IMR-90 (cell line): ENCODE measurements at regions not wholly inside any gene's neighbourhood (a gene's known extent, or its start where the extent isn't known, plus 50 kb on each side); places are given as distances from the start of the nearest gene placed in this dataset.

Experiments
- ATAC-seq: fragments of 200-7000 bp; cut with Tn5 transposase; 2 replicates; pipeline ENCODE4 v1.9.1; 2020; ENCODE audit warnings: low read depth, mild to moderate bottlenecking, moderate library complexity
- BruUV-seq: library from RNA; stranded (reverse); fragments of 400-500 nt; replicated peaks from 2 replicates; lab custom pipeline; 2021; lab: Mats Ljungman, UMichigan
- CTCF ChIA-PET: fragments of 300-600 bp; formaldehyde crosslinking; extraction: SDS; loops from one replicate; lab custom pipeline; 2021; ENCODE audit warnings: antibody characterized with exemption; lab: Yijun Ruan, JAX
- POLR2A ChIA-PET: fragments of 300-600 bp; sonication (Branson Sonifier 250); formaldehyde crosslinking; loops from one replicate; lab custom pipeline; 2022; ENCODE audit warnings: antibody characterized with exemption; ENCODE audit not compliant: unreplicated experiment; lab: Charles Lee
- DNase-seq: peaks from one replicate; pipeline ENCODE4 v3.0.0; 2013
- H2AFZ ChIP-seq: replicated peaks from 2 replicates; pipeline ENCODE3; 2013; ENCODE audit warnings: low read length, mild to moderate bottlenecking; ENCODE audit not compliant: poor library complexity
- H2AK5ac ChIP-seq: 2 replicates; pipeline ENCODE4 v1.6.1; 2013; ENCODE audit warnings: low read depth, low read length, inconsistent platforms
- H2AK9ac ChIP-seq: replicated peaks from 2 replicates; pipeline ENCODE3; 2013; ENCODE audit warnings: mild to moderate bottlenecking, low read depth, low read length, moderate library complexity; ENCODE audit not compliant: poor library complexity
- H2BK120ac ChIP-seq: 2 replicates; pipeline ENCODE4 v1.6.1; 2013; ENCODE audit warnings: low read depth, low read length, inconsistent platforms
- H2BK15ac ChIP-seq: 3 replicates; pipeline ENCODE4 v1.6.1; 2013; ENCODE audit warnings: low read depth, low read length, inconsistent platforms
- H2BK20ac ChIP-seq: 2 replicates; pipeline ENCODE4 v1.6.1; 2013; ENCODE audit warnings: low read depth, mild to moderate bottlenecking, inconsistent platforms, low read length, moderate library complexity
- H2BK5ac ChIP-seq: 2 replicates; pipeline ENCODE4 v1.6.1; 2013; ENCODE audit warnings: mild to moderate bottlenecking, low read depth, low read length, inconsistent platforms; ENCODE audit not compliant: poor library complexity, severe bottlenecking
- H3K14ac ChIP-seq: replicated peaks from 2 replicates; pipeline ENCODE4 v1.6.1; 2013; ENCODE audit warnings: low read depth, low read length, inconsistent platforms
- H3K18ac ChIP-seq: 2 replicates; pipeline ENCODE4 v1.6.1; 2013; ENCODE audit warnings: low read depth, low read length, control low read depth
- H3K23ac ChIP-seq: 2 replicates; pipeline ENCODE4 v1.6.1; 2013; ENCODE audit warnings: low read depth, low read length, inconsistent platforms
- H3K27ac ChIP-seq: 2 replicates; pipeline ENCODE4 v1.5.1; 2013; ENCODE audit warnings: mild to moderate bottlenecking, control low read depth, low read length; ENCODE audit not compliant: insufficient read depth
- H3K27me3 ChIP-seq: 2 replicates; pipeline ENCODE4 v1.6.1; 2013; ENCODE audit warnings: low read length; ENCODE audit not compliant: control insufficient read depth, insufficient read depth
- H3K36me3 ChIP-seq: 2 replicates; pipeline ENCODE4 v1.6.1; 2013; ENCODE audit warnings: low read length, mixed read lengths; ENCODE audit not compliant: control insufficient read depth, insufficient read depth
- H3K4ac ChIP-seq: 2 replicates; pipeline ENCODE4 v1.6.1; 2013; ENCODE audit warnings: low read depth, low read length, inconsistent platforms
- H3K4me1 ChIP-seq: 2 replicates; pipeline ENCODE4 v1.6.1; 2013; ENCODE audit warnings: low read length, mixed read lengths; ENCODE audit not compliant: control insufficient read depth, insufficient read depth
- H3K4me2 ChIP-seq: 2 replicates; pipeline ENCODE4 v1.6.1; 2013; ENCODE audit warnings: low read depth, mild to moderate bottlenecking, control low read depth, low read length, moderate library complexity
- H3K4me3 ChIP-seq: 2 replicates; pipeline ENCODE4 v1.5.1; 2013; ENCODE audit warnings: low read depth, mild to moderate bottlenecking, control low read depth, low read length, moderate library complexity; ENCODE audit not compliant: insufficient read depth
- H3K56ac ChIP-seq: 2 replicates; pipeline ENCODE4 v1.6.1; 2013; ENCODE audit warnings: low read length, inconsistent platforms; ENCODE audit not compliant: insufficient read depth; ENCODE audit errors: extremely low read depth
- H3K79me1 ChIP-seq, 2 experiments: 2 replicates each; pipeline ENCODE4 v1.6.1; 2013; ENCODE audit warnings: low read length in 2 of 2, inconsistent platforms in 1 of 2, low read depth in 1 of 2
- H3K9ac ChIP-seq: 2 replicates; pipeline ENCODE4 v1.6.1; 2013; ENCODE audit warnings: low read depth, low read length, control low read depth
- H3K9me1 ChIP-seq: 2 replicates; pipeline ENCODE4 v1.6.1; 2013; ENCODE audit warnings: low read length, inconsistent platforms; ENCODE audit not compliant: insufficient read depth
- H3K9me3 ChIP-seq: 2 replicates; pipeline ENCODE4 v1.6.1; 2013; ENCODE audit warnings: low read length; ENCODE audit not compliant: control insufficient read depth, insufficient read depth
- H4K20me1 ChIP-seq: 2 replicates; pipeline ENCODE4 v1.6.1; 2013; ENCODE audit warnings: low read length, inconsistent platforms; ENCODE audit not compliant: insufficient read depth
- H4K5ac ChIP-seq: 2 replicates; pipeline ENCODE4 v1.6.1; 2013; ENCODE audit warnings: mild to moderate bottlenecking, low read depth, low read length, control low read depth
- H4K8ac ChIP-seq, 2 experiments: 2 replicates each; pipeline ENCODE4 v1.6.1; 2013; ENCODE audit warnings: low read depth in 2 of 2, low read length in 2 of 2, control low read depth in 1 of 2, inconsistent platforms in 1 of 2
- H4K91ac ChIP-seq: 2 replicates; pipeline ENCODE4 v1.6.1; 2013; ENCODE audit warnings: low read depth, low read length, inconsistent platforms; ENCODE audit not compliant: insufficient read depth
- CHD1 ChIP-seq: IDR thresholded peaks from 2 replicates; pipeline ENCODE4 v1.6.1; 2012; ENCODE audit warnings: low read depth, low read length, improper control_type of control experiment
- FOS ChIP-seq: fragments of 150-350 bp; IDR thresholded peaks from 2 replicates; pipeline ENCODE4 v1.6.1; 2016; ENCODE audit warnings: low read depth, low read length
- MAFK ChIP-seq: IDR thresholded peaks from 2 replicates; pipeline ENCODE4 v1.6.1; 2012; ENCODE audit warnings: low read depth, low read length, improper control_type of control experiment
- POLR2A ChIP-seq: IDR thresholded peaks from 2 replicates; pipeline ENCODE4 v1.6.1; 2012; ENCODE audit warnings: mild to moderate bottlenecking, low read depth, low read length
- RCOR1 ChIP-seq: IDR thresholded peaks from 2 replicates; pipeline ENCODE4 v1.6.1; 2012; ENCODE audit warnings: mild to moderate bottlenecking, low read length, improper control_type of control experiment; ENCODE audit not compliant: insufficient replicate concordance
- WGBS, 2 experiments: methylation state at CpG; one replicate each; pipeline versions ENCODE4 v1.1.5 to v1.1.7; 2013; ENCODE audit warnings: missing lambda C conversion rate in 2 of 2; ENCODE audit not compliant: insufficient read length in 1 of 2; ENCODE audit errors: extremely low coverage in 2 of 2; 5-methylcytosine and 5-hydroxymethylcytosine counted together
- dilution Hi-C: fragments of 300-500 bp; cut with HindIII; formaldehyde crosslinking; loops from one replicate; pipeline ENCODE4 v1.14.3; 2018; ENCODE audit warnings: low sequenced_read_pairs; ENCODE audit not compliant: unreplicated experiment
- in situ Hi-C: fragments of 300-500 bp; cut with MboI; formaldehyde crosslinking; loops from 3 replicates; pipeline ENCODE4 v1.14.3; 2019; ENCODE audit warnings: low sequenced_read_pairs, inconsistent platforms, mixed read lengths
- intact Hi-C: fragments of 100-400 bp; cut with micrococcal nuclease; formaldehyde crosslinking; loops from 2 replicates; pipeline ENCODE4 v1.10.0; 2022
- TF ChIP-seq, protein P1 (sequence below): conservative IDR thresholded peaks from 2 replicates; pipeline ENCODE4 v1.5.1; 2012; ENCODE audit warnings: mild to moderate bottlenecking, low read depth, low read length, improper control_type of control experiment

DNA sequence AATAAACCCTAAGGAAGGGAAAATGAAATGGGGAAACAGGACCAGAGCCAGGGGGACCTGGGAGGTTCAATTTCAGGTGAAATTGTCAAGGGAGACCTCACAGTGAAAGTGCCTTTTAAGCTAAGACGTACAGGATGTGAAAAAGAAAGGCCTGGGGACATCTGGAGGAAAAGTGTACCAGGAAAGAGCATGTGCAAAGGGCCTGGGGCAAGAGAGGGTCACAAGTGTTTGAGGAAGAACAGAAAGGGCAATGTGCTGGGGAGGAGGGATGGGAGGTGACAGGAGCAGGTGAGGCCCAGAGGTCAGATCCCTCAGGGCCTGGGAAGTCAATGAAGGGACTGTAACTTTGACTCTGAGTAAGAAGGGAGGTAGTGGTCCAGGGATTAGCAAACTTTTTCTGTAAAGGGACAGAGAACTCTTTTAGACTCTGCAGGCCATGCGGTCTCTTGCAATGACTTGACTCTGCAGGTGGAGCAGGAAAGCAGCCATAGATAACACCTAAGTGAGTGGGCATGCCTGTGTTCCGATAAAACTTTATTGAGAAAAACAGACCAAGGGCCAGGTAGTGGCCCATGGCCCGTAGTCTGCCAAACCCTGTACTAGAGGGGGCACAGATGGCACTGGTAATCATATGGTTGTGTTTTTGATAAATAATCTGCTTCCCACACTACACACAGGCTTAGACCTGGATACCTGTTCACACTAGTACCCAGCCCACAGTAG is 93.8 kb downstream of the LITAF start:
- no TSS peak for BruUV-seq
- ATAC-seq (no peak), DNase-seq (no peak)
- H3K14ac ChIP-seq = no peak overlapping the region
- no peak overlapping the region for H4K8ac ChIP-seq
- H2BK5ac ChIP-seq = no peak overlapping the region
- no peak overlapping the region for H2AFZ ChIP-seq
- peaks cover 14% of the 10 kb centered on the region for H3K9me1 ChIP-seq
- no peak overlapping the region for H3K27ac ChIP-seq
- 97% methylated on average over 3 of the region's 4 CpGs; no CpG with 5 or more reads in 1 of the 2 experiments for WGBS, 2 experiments
- intact Hi-C loops = no loop called here
- no peaks in the 10 kb centered on the region for H3K27me3 ChIP-seq
- TF ChIP-seq MAFK (no peak), POLR2A (no peak), FOS (no peak), CHD1 (no peak), RCOR1 (no peak)
- TF ChIP-seq, protein P1, sequence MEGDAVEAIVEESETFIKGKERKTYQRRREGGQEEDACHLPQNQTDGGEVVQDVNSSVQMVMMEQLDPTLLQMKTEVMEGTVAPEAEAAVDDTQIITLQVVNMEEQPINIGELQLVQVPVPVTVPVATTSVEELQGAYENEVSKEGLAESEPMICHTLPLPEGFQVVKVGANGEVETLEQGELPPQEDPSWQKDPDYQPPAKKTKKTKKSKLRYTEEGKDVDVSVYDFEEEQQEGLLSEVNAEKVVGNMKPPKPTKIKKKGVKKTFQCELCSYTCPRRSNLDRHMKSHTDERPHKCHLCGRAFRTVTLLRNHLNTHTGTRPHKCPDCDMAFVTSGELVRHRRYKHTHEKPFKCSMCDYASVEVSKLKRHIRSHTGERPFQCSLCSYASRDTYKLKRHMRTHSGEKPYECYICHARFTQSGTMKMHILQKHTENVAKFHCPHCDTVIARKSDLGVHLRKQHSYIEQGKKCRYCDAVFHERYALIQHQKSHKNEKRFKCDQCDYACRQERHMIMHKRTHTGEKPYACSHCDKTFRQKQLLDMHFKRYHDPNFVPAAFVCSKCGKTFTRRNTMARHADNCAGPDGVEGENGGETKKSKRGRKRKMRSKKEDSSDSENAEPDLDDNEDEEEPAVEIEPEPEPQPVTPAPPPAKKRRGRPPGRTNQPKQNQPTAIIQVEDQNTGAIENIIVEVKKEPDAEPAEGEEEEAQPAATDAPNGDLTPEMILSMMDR = no peak
- no peak overlapping the region for H4K5ac ChIP-seq
- H2BK15ac ChIP-seq = no peak overlapping the region
- H4K20me1 ChIP-seq = no peaks in the 10 kb centered on the region
- H3K56ac ChIP-seq = no peak overlapping the region
- no peak overlapping the region for H3K23ac ChIP-seq
- no peak overlapping the region for H2AK9ac ChIP-seq
- peaks cover 16% of the 10 kb centered on the region for H3K4me1 ChIP-seq
- in situ Hi-C loops = no loop called here
- ChIA-PET POLR2A (no interaction called here), CTCF (interaction anchor here (0.7 kb wide), 1 partner anchor 28 kb away, joined by 6 read pairs; no protein-coding TSS in a partner anchor)
- H2BK20ac ChIP-seq = no peak overlapping the region
- dilution Hi-C loops = no loop called here
- H3K4me2 ChIP-seq = no peak overlapping the region
- no peak overlapping the region for H3K4me3 ChIP-seq
- H2BK120ac ChIP-seq = no peak overlapping the region
- H4K91ac ChIP-seq = no peak overlapping the region
- peaks cover 0 to 3% of the 10 kb centered on the region in 2 experiments; a peak in 1 of 4 replicates for H3K79me1 ChIP-seq
- no peak overlapping the region for H3K4ac ChIP-seq
- no peaks in the 10 kb centered on the region for H3K36me3 ChIP-seq
- H3K9me3 ChIP-seq = peaks cover 5% of the 10 kb centered on the region; the same call in 1 of the 2 replicates
- no peak overlapping the region for H3K18ac ChIP-seq
- no peak overlapping the region for H2AK5ac ChIP-seq
- H3K9ac ChIP-seq = no peak overlapping the region
